H1 (cell line): ENCODE measurements at regions not wholly inside any gene's neighbourhood (a gene's known extent, or its start where the extent isn't known, plus 50 kb on each side); places are given as distances from the start of the nearest gene placed in this dataset.

Experiments used
- CTCF ChIA-PET: fragments of 300-600 bp; sonication (Branson Sonifier 250); formaldehyde crosslinking; loops from one replicate; lab custom pipeline; 2021; ENCODE audit not compliant: partially characterized antibody; lab: Charles Lee
- POLR2A ChIA-PET: fragments of 300-600 bp; sonication (Branson Sonifier 250); formaldehyde crosslinking; loops from one replicate; lab custom pipeline; 2021; ENCODE audit warnings: inconsistent platforms; ENCODE audit not compliant: partially characterized antibody; lab: Charles Lee
- DNase-seq, 2 experiments: peaks; one replicate each; pipeline versions ENCODE4 v3.0.0 to v3.0.0-alpha.2; 2010 to 2022; ENCODE audit warnings: low spot score in 2 of 2, low read depth in 1 of 2, mixed read lengths in 1 of 2
- FAIRE-seq: peaks from 2 replicates; lab custom pipeline; 2011; peaks lifted over from hg19 to GRCh38; lab: Jason Lieb, UNC
- H2AFZ ChIP-seq: 2 replicates; pipeline ENCODE4 v1.8.1; 2012; ENCODE audit warnings: low read length, inconsistent platforms
- H2AK5ac ChIP-seq: 2 replicates; pipeline ENCODE4 v1.6.1; 2013; ENCODE audit warnings: low read depth, low read length
- H2BK120ac ChIP-seq: replicated peaks from 2 replicates; pipeline ENCODE3; 2013; ENCODE audit warnings: low read depth, low read length, inconsistent platforms
- H2BK12ac ChIP-seq: 2 replicates; pipeline ENCODE4 v1.6.1; 2013; ENCODE audit warnings: low read depth, low read length
- H2BK15ac ChIP-seq: 2 replicates; pipeline ENCODE4 v1.6.1; 2013; ENCODE audit warnings: low read length
- H2BK20ac ChIP-seq: 2 replicates; pipeline ENCODE4 v1.6.1; 2013; ENCODE audit warnings: low read length
- H2BK5ac ChIP-seq: 2 replicates; pipeline ENCODE4 v1.6.1; 2013; ENCODE audit warnings: low read depth, low read length
- H3K14ac ChIP-seq: 2 replicates; pipeline ENCODE4 v1.6.1; 2013; ENCODE audit warnings: inconsistent platforms; ENCODE audit not compliant: insufficient read length
- H3K18ac ChIP-seq: 2 replicates; pipeline ENCODE4 v1.6.1; 2013; ENCODE audit warnings: low read length; ENCODE audit errors: extremely low read depth
- H3K23ac ChIP-seq: 2 replicates; pipeline ENCODE4 v1.6.1; 2013; ENCODE audit warnings: inconsistent platforms; ENCODE audit not compliant: insufficient read length
- H3K23me2 ChIP-seq: 2 replicates; pipeline ENCODE4 v1.6.1; 2013; ENCODE audit warnings: low read depth, low read length
- H3K27ac ChIP-seq: 2 replicates; pipeline ENCODE4 v1.6.1; 2011; ENCODE audit warnings: low read depth, low read length, inconsistent platforms
- H3K27me3 ChIP-seq, 4 experiments: replicated peaks in 1 of 4; 1 replicate in 1 of 4; 2 replicates in 3 of 4; pipeline versions ENCODE4 v1.6.1 to v1.8.1; 2011 to 2013; ENCODE audit warnings: low read length in 3 of 4, mild to moderate bottlenecking in 3 of 4, inconsistent platforms in 2 of 4, mixed read lengths in 2 of 4, moderate library complexity in 1 of 4; ENCODE audit not compliant: control insufficient read depth in 3 of 4, insufficient read depth in 3 of 4; ENCODE audit errors: extremely low read depth in 1 of 4
- H3K36me3 ChIP-seq, 4 experiments: 2 replicates each; pipeline versions ENCODE4 v1.6.1 to v1.8.1; 2011 to 2013; ENCODE audit warnings: mild to moderate bottlenecking in 4 of 4, low read length in 3 of 4, moderate library complexity in 2 of 4, control low read depth in 1 of 4, inconsistent platforms in 1 of 4; ENCODE audit not compliant: insufficient read depth in 4 of 4, control insufficient read depth in 2 of 4
- H3K4ac ChIP-seq: replicated peaks from 2 replicates; pipeline ENCODE3; 2013; ENCODE audit warnings: low read length, low read depth, mixed read lengths, inconsistent platforms; ENCODE audit not compliant: insufficient read length
- H3K4me1 ChIP-seq, 4 experiments: replicated peaks in 1 of 4; 1 replicate in 1 of 4; 2 replicates in 3 of 4; pipeline versions ENCODE4 v1.6.1 to v1.8.1; 2011 to 2013; ENCODE audit warnings: low read length in 3 of 4, inconsistent platforms in 2 of 4, mixed read lengths in 1 of 4; ENCODE audit not compliant: insufficient read depth in 4 of 4, control insufficient read depth in 3 of 4
- H3K4me2 ChIP-seq, 2 experiments: 2 replicates each; pipeline versions ENCODE4 v1.6.1 to v1.8.1; 2011 to 2013; ENCODE audit warnings: low read depth in 2 of 2, low read length in 2 of 2, control low read depth in 1 of 2, inconsistent platforms in 1 of 2, mild to moderate bottlenecking in 1 of 2; ENCODE audit not compliant: insufficient read depth in 1 of 2
- H3K4me3 ChIP-seq, 4 experiments: fragments of 200-600, 300-600 bp in 1 of 4; sonication (generic), shearing (Covaris generic), sonication (Bioruptor Twin) in 1 of 4; 2 replicates each; pipeline versions ENCODE4 v1.5.1 to v1.8.1; 2011 to 2016; ENCODE audit warnings: low read length in 4 of 4, low read depth in 3 of 4, control low read depth in 2 of 4, inconsistent platforms in 2 of 4, mild to moderate bottlenecking in 2 of 4, mixed read lengths in 1 of 4, moderate library complexity in 1 of 4; ENCODE audit not compliant: insufficient read depth in 2 of 4; ENCODE audit errors: extremely low read depth in 1 of 4
- H3K56ac ChIP-seq: replicated peaks from 2 replicates; pipeline ENCODE3; 2013; ENCODE audit warnings: low read depth, mild to moderate bottlenecking, mixed read lengths, low read length, inconsistent platforms; ENCODE audit not compliant: insufficient read length
- H3K79me1 ChIP-seq: 2 replicates; pipeline ENCODE4 v1.6.1; 2013; ENCODE audit warnings: low read depth, low read length, control low read depth
- H3K79me2 ChIP-seq, 2 experiments: 2 replicates each; pipeline versions ENCODE4 v1.6.1 to v1.8.1; 2012 to 2013; ENCODE audit warnings: low read length in 2 of 2, mild to moderate bottlenecking in 2 of 2, inconsistent platforms in 1 of 2; ENCODE audit not compliant: insufficient read depth in 2 of 2, control insufficient read depth in 1 of 2
- H3K9ac ChIP-seq, 4 experiments: replicated peaks in 1 of 4; 1 replicate in 1 of 4; 2 replicates in 3 of 4; pipeline versions ENCODE4 v1.6.1 to v1.8.1; 2011 to 2013; ENCODE audit warnings: low read depth in 3 of 4, low read length in 3 of 4, control low read depth in 2 of 4, mild to moderate bottlenecking in 2 of 4, moderate library complexity in 2 of 4, inconsistent platforms in 1 of 4; ENCODE audit errors: extremely low read depth in 1 of 4
- H3K9me3 ChIP-seq, 2 experiments: 2 replicates each; pipeline versions ENCODE4 v1.6.1 to v1.8.1; 2012 to 2013; ENCODE audit warnings: mild to moderate bottlenecking in 2 of 2, moderate library complexity in 2 of 2, control low read depth in 1 of 2, inconsistent platforms in 1 of 2, low read depth in 1 of 2, low read length in 1 of 2, mixed read lengths in 1 of 2; ENCODE audit not compliant: insufficient read depth in 2 of 2
- H4K20me1 ChIP-seq, 2 experiments: replicated peaks in 1 of 2; 2 replicates each; pipeline versions ENCODE3 to v1.8.1; 2011 to 2013; ENCODE audit warnings: inconsistent platforms in 2 of 2, low read length in 2 of 2, mild to moderate bottlenecking in 1 of 2; ENCODE audit not compliant: insufficient read depth in 2 of 2, control insufficient read depth in 1 of 2
- H4K5ac ChIP-seq: 2 replicates; pipeline ENCODE4 v1.6.1; 2013; ENCODE audit warnings: low read length, low read depth, mixed read lengths, inconsistent platforms; ENCODE audit not compliant: insufficient read length
- H4K8ac ChIP-seq: 2 replicates; pipeline ENCODE4 v1.8.0; 2013; ENCODE audit warnings: mild to moderate bottlenecking, moderate library complexity, low read length, inconsistent platforms; ENCODE audit not compliant: insufficient read depth; ENCODE audit errors: extremely low read depth
- H4K91ac ChIP-seq: replicated peaks from 2 replicates; pipeline ENCODE3; 2013; ENCODE audit warnings: low read length, mixed read lengths, inconsistent platforms; ENCODE audit not compliant: insufficient read length
- BCL11A ChIP-seq, 2 experiments: IDR thresholded peaks; one replicate each; pipeline ENCODE4 v1.6.1; 2011; ENCODE audit warnings: low read depth in 2 of 2, low read length in 2 of 2, mild to moderate bottlenecking in 2 of 2
- CBX5 ChIP-seq: fragments of 300-800, 300-1000 bp; sonication (generic); IDR thresholded peaks from 2 replicates; pipeline ENCODE4 v1.7.1; 2016; ENCODE audit warnings: antibody characterized with exemption, low read length, low read depth
- CEBPB ChIP-seq: IDR thresholded peaks from 2 replicates; pipeline ENCODE4 v1.6.1; 2012; ENCODE audit warnings: low read depth, low read length
- CHD2 ChIP-seq: IDR thresholded peaks from 2 replicates; pipeline ENCODE4 v1.6.1; 2012; ENCODE audit warnings: low read length, improper control_type of control experiment
- HDAC6 ChIP-seq: IDR thresholded peaks from one replicate; pipeline ENCODE4 v1.7.1; 2012; ENCODE audit warnings: low read depth, mild to moderate bottlenecking, inconsistent platforms, low read length, moderate library complexity
- NRF1 ChIP-seq: IDR thresholded peaks from 2 replicates; pipeline ENCODE4 v1.6.1; 2011; ENCODE audit warnings: mild to moderate bottlenecking, low read depth, low read length, improper control_type of control experiment
- POLR2AphosphoS5 ChIP-seq: IDR thresholded peaks from 2 replicates; pipeline ENCODE4 v1.6.1; 2011; ENCODE audit warnings: low read depth, low read length
- RAD21 ChIP-seq, 2 experiments: IDR thresholded peaks in 1 of 2; conservative IDR thresholded peaks in 1 of 2; 2 replicates each; pipeline ENCODE4 v1.6.1; 2011; ENCODE audit warnings: low read depth in 2 of 2, low read length in 2 of 2, improper control_type of control experiment in 1 of 2, inconsistent platforms in 1 of 2, mild to moderate bottlenecking in 1 of 2, moderate library complexity in 1 of 2
- SAP30 ChIP-seq: fragments of 300-600 bp; sonication (generic); IDR thresholded peaks from 2 replicates; pipeline ENCODE4 v1.7.1; 2012; ENCODE audit warnings: low read length, moderate library complexity, mild to moderate bottlenecking, inconsistent platforms; ENCODE audit not compliant: insufficient read depth, insufficient replicate concordance
- SIX5 ChIP-seq: IDR thresholded peaks from 2 replicates; pipeline ENCODE4 v1.6.1; 2011; ENCODE audit warnings: mild to moderate bottlenecking, low read depth, low read length
- TBP ChIP-seq: IDR thresholded peaks from 2 replicates; pipeline ENCODE4 v1.6.1; 2011; ENCODE audit warnings: low read depth, low read length, improper control_type of control experiment
- TEAD4 ChIP-seq: IDR thresholded peaks from 2 replicates; pipeline ENCODE4 v1.6.1; 2012; ENCODE audit warnings: low read depth, low read length, inconsistent platforms, mixed read lengths
- ZNF274 ChIP-seq: IDR thresholded peaks from 2 replicates; pipeline ENCODE4 v1.7.0; 2012; ENCODE audit warnings: low read length, borderline replicate concordance; ENCODE audit errors: extremely low read depth

DNA sequence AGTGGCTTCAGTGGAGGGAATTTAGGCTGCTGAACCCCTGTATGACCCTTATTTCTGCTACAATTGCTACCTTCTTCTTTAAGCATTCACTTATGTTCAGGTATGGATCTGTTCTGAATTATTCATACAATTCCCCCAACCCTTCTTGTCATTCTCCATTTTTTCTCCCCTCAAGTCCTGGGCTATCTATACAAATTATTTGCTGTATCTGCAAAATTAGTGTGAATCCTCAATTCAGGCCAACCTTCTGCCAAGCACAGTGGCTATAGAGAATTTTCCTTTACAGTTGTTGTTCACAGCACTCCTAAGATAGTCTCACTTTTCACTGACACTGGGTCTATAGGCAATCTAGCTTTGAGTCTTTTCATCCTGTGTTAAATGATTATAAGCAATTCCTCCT is 119.2 kb upstream of the CNTN1 start:
- H3K23ac ChIP-seq: no peak overlapping the region
- POLR2A ChIA-PET: interaction anchor here (0.5 kb wide), 1 partner anchor 1969 kb away, joined by 5 read pairs; no protein-coding TSS in a partner anchor
- no peak overlapping the region for H2BK20ac ChIP-seq
- no peaks in the 10 kb centered on the region for H3K36me3 ChIP-seq
- no peaks in the 10 kb centered on the region for H3K4me1 ChIP-seq
- no peak overlapping the region for H4K5ac ChIP-seq
- no peaks in the 10 kb centered on the region for H3K9me3 ChIP-seq
- no peak overlapping the region for H3K4ac ChIP-seq
- no peaks in the 10 kb centered on the region for H3K23me2 ChIP-seq
- H2AFZ ChIP-seq: no peak overlapping the region
- no peak overlapping the region for H3K14ac ChIP-seq
- H2BK12ac ChIP-seq: no peak overlapping the region
- H4K91ac ChIP-seq: no peak overlapping the region
- no peak overlapping the region for H2BK5ac ChIP-seq
- H3K27me3 ChIP-seq: no peaks in the 10 kb centered on the region
- no peaks in the 10 kb centered on the region for H4K20me1 ChIP-seq
- DNase-seq: no peak
- no peak overlapping the region for H3K9ac ChIP-seq
- H3K56ac ChIP-seq: no peak overlapping the region
- CTCF ChIA-PET: interaction anchor here (1.4 kb wide), 1 partner anchor 28 kb away, joined by 3 read pairs; no protein-coding TSS in a partner anchor
- H3K4me2 ChIP-seq: no peak overlapping the region
- H3K79me1 ChIP-seq: no peaks in the 10 kb centered on the region
- no peak overlapping the region for H4K8ac ChIP-seq
- no peak for FAIRE-seq
- no peak overlapping the region for H2BK15ac ChIP-seq
- H2BK120ac ChIP-seq: no peak overlapping the region
- H3K4me3 ChIP-seq: no peak overlapping the region
- no peak overlapping the region for H3K18ac ChIP-seq
- H3K27ac ChIP-seq: no peak overlapping the region
- no peaks in the 10 kb centered on the region for H3K79me2 ChIP-seq
- H2AK5ac ChIP-seq: no peak overlapping the region
- no peak for TF ChIP-seq CHD2
- TF ChIP-seq POLR2AphosphoS5: no peak
- no peak for TF ChIP-seq CBX5
- TF ChIP-seq RAD21 (IDR thresholded peaks at IDR 0.05 in 1 of 2, conservative IDR thresholded peaks at IDR 0.05 in 1 of 2; ENCODE audit: low read depth in 2 of 2, low read length in 2 of 2): no peak
- no peak for TF ChIP-seq CEBPB
- no peak for TF ChIP-seq SIX5
- no peak for TF ChIP-seq NRF1
- TF ChIP-seq TBP: no peak
- TF ChIP-seq HDAC6: no peak
- TF ChIP-seq BCL11A (IDR thresholded peaks at IDR 0.05; ENCODE audit: low read depth in 2 of 2, low read length in 2 of 2): no peak
- no peak for TF ChIP-seq SAP30
- TF ChIP-seq TEAD4: no peak
- no peak for TF ChIP-seq ZNF274
